ENCODE measurements at regions not wholly inside any gene's neighbourhood (a gene's known extent, or its start where the extent isn't known, plus 50 kb on each side); places are given as distances from the start of the nearest gene placed in this dataset.

DNA sequence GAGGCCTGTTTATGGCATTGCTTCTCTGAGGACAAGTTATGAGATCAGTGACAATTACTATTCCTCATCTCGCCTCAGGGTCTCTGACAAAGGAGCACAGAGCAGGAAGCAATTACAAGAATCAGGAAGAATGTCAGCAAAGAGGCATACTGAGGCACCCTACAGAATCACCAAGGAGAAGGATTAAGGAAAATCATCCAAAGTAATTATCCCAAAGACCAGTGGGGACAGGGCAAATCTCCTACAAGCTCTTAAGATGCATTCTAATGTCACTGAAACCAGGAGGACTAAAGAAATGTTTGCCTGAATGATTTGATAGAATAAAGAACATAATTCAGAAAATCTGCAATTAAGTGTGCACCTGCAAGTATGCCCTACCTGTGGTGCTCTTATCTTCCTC, 206.2 kb downstream of the RCHY1 start:
- Histone ChIP-seq H3K4me3 (replicated peaks in 1 of 3; ENCODE audit: insufficient read depth in 1 of 3, low read depth in 1 of 3, low read length in 3 of 3) (no peak overlapping the region), H3K4me1 (ENCODE audit: control insufficient read depth, extremely low read depth, insufficient read depth, low read length) (no peaks in the 10 kb centered on the region), H3K27me3 (ENCODE audit: control insufficient read depth in 2 of 2, insufficient read depth in 2 of 2, low read length in 2 of 2) (peaks cover 0 to 2% of the 10 kb centered on the region in 2 experiments), H3K9ac (replicated peaks; ENCODE audit: extremely low read depth, insufficient read depth, low read length) (no peak overlapping the region), H3K4me2 (ENCODE audit: insufficient read depth, low read length) (no peak overlapping the region), H4K20me1 (replicated peaks; ENCODE audit: control insufficient read depth, extremely low read depth, insufficient read depth, low read length) (no peaks in the 10 kb centered on the region), H3K79me2 (ENCODE audit: control insufficient read depth, insufficient read depth, low read length) (no peaks in the 10 kb centered on the region), H3K9me3 (replicated peaks; ENCODE audit: control insufficient read depth, insufficient read depth, low read length) (no peaks in the 10 kb centered on the region), H3K27ac (ENCODE audit: insufficient read depth, low read depth, low read length) (no peak overlapping the region), H3K36me3 (ENCODE audit: control insufficient read depth in 2 of 2, extremely low read depth in 1 of 2, insufficient read depth in 2 of 2, low read length in 2 of 2) (no peaks in the 10 kb centered on the region), H3K9me1 (replicated peaks; ENCODE audit: control insufficient read depth, extremely low read depth, insufficient read depth, low read length) (no peaks in the 10 kb centered on the region), H2AFZ (ENCODE audit: low read depth, low read length) (no peak overlapping the region)
- CTCF ChIA-PET: no interaction called here
- dilution Hi-C loops (cut with MboI; ENCODE audit: extremely low pct_ligation_motif_present, low sequenced_read_pairs) (no loop called here), intact Hi-C loops (cut with micrococcal nuclease) (no loop called here)
- FAIRE-seq: no peak
- TF ChIP-seq JUN (IDR thresholded peaks at IDR 0.05; ENCODE audit: borderline replicate concordance, insufficient read depth, insufficient read length, low read depth) (no peak), FOS (IDR thresholded peaks at IDR 0.05; ENCODE audit: borderline replicate concordance, insufficient read depth, low read length) (no peak), POLR2AphosphoS5 (IDR thresholded peaks at IDR 0.05; ENCODE audit: insufficient read depth, low read depth, low read length) (no peak)
- POLR2A ChIA-PET: no interaction called here
- no peak for DNase-seq (ENCODE audit: low read depth, low spot score)
- BruUV-seq (replicated peaks): no TSS peak

- FAIRE-seq: no peak
- Histone ChIP-seq H3K4me3 (replicated peaks in 1 of 3; ENCODE audit: insufficient read depth in 1 of 3, low read depth in 1 of 3, low read length in 3 of 3) (no peak overlapping the region), H3K4me1 (ENCODE audit: control insufficient read depth, extremely low read depth, insufficient read depth, low read length) (no peaks in the 10 kb centered on the region), H2AFZ (ENCODE audit: low read depth, low read length) (no peak overlapping the region), H3K9me3 (replicated peaks; ENCODE audit: control insufficient read depth, insufficient read depth, low read length) (no peaks in the 10 kb centered on the region), H3K36me3 (ENCODE audit: control insufficient read depth in 2 of 2, extremely low read depth in 1 of 2, insufficient read depth in 2 of 2, low read length in 2 of 2) (no peaks in the 10 kb centered on the region), H3K27ac (ENCODE audit: insufficient read depth, low read depth, low read length) (no peak overlapping the region), H4K20me1 (replicated peaks; ENCODE audit: control insufficient read depth, extremely low read depth, insufficient read depth, low read length) (no peaks in the 10 kb centered on the region), H3K9me1 (replicated peaks; ENCODE audit: control insufficient read depth, extremely low read depth, insufficient read depth, low read length) (no peaks in the 10 kb centered on the region), H3K4me2 (ENCODE audit: insufficient read depth, low read length) (no peak overlapping the region), H3K27me3 (ENCODE audit: control insufficient read depth in 2 of 2, insufficient read depth in 2 of 2, low read length in 2 of 2) (peaks cover 0 to 2% of the 10 kb centered on the region in 2 experiments), H3K9ac (replicated peaks; ENCODE audit: extremely low read depth, insufficient read depth, low read length) (no peak overlapping the region), H3K79me2 (ENCODE audit: control insufficient read depth, insufficient read depth, low read length) (no peaks in the 10 kb centered on the region)
- POLR2A ChIA-PET: no interaction called here
- DNase-seq (ENCODE audit: low read depth, low spot score): no peak
- intact Hi-C loops (cut with micrococcal nuclease) (no loop called here), dilution Hi-C loops (cut with MboI; ENCODE audit: extremely low pct_ligation_motif_present, low sequenced_read_pairs) (no loop called here)
- CTCF ChIA-PET: no interaction called here
- no TSS peak for BruUV-seq (replicated peaks)
- TF ChIP-seq JUN (IDR thresholded peaks at IDR 0.05; ENCODE audit: borderline replicate concordance, insufficient read depth, insufficient read length, low read depth) (no peak), MAX (IDR thresholded peaks at IDR 0.05; ENCODE audit: insufficient read depth, insufficient read length) (no peak), POLR2A (IDR thresholded peaks at IDR 0.05; ENCODE audit: low read depth, low read length) (no peak), GATA2 (IDR thresholded peaks at IDR 0.05; ENCODE audit: insufficient read depth, insufficient read length, low read depth, low read length) (no peak), FOS (IDR thresholded peaks at IDR 0.05; ENCODE audit: borderline replicate concordance, insufficient read depth, low read length) (no peak), POLR2AphosphoS5 (IDR thresholded peaks at IDR 0.05; ENCODE audit: insufficient read depth, low read depth, low read length) (no peak), EZH2 (IDR thresholded peaks at IDR 0.05; ENCODE audit: borderline replicate concordance, low read depth, low read length, severe bottlenecking) (no peak), CTCF (IDR thresholded peaks at IDR 0.05; ENCODE audit: extremely low read depth in 1 of 2, insufficient read depth in 1 of 2, low read depth in 1 of 2, low read length in 2 of 2) (no peak), MYC (IDR thresholded peaks at IDR 0.05; ENCODE audit: low read depth, low read length) (no peak)
These were observed 207.7 kb downstream of the RCHY1 start for GRCh38 chr4:75306506-75306905.

Measured in endothelial cell of umbilical vein (primary cell).